Breast epithelium (tissue), 3 donors: ENCODE measurements at regions not wholly inside any gene's neighbourhood (a gene's known extent, or its start where the extent isn't known, plus 50 kb on each side); places are given as distances from the start of the nearest gene placed in this dataset.

Experiments
- CTCF ChIP-seq, 3 donors: fragments of 450-650 bp; IDR thresholded peaks; one replicate each; pipeline ENCODE4 v1.5.1; 2016 to 2017; ENCODE audit warnings: antibody characterized with exemption in 3 of 3, mild to moderate bottlenecking in 3 of 3, moderate library complexity in 3 of 3
- POLR2A ChIP-seq: fragments of 450-650 bp; IDR thresholded peaks from one replicate; pipeline ENCODE4 v1.6.1; 2016; ENCODE audit warnings: antibody characterized with exemption, mild to moderate bottlenecking, moderate library complexity

GRCh38 chr12:126389961-126390360 lies 1324.7 kb downstream of the AACS start:
- TF ChIP-seq CTCF (IDR thresholded peaks at IDR 0.05) (no peak), POLR2A (no peak)
